ENCODE measurements at regions not wholly inside any gene's neighbourhood (a gene's known extent, or its start where the extent isn't known, plus 50 kb on each side); places are given as distances from the start of the nearest gene placed in this dataset.
A peak's percentile ranks its signal among the peaks of the same experiment; 100 is the strongest.

GRCh38 chr4:89416960-89417359 is 109.4 kb upstream of the GPRIN3 start:
- no peak for DNase-seq

DNA sequence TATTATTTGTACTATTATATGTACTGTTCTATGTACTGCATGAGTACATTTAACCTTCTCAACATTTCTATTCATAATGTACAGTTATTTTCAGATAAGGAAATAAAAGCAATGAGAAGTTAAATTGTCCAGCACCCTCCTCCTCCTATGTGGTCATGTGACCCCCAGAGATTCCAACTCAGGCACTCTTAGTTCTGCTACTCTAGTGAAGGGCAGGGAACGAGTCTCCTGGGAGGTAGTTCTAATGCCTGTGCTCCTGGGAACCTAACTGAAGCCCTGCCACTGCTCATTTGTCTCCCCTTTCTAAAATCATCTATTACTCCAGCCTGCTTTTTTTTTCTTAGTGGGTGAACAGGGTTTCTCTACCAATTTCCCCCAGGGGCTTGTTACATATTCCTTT is 105.9 kb upstream of the GPRIN3 start:
- no peak for DNase-seq

- DNase-seq = no peak
These were observed 104.1 kb upstream of the GPRIN3 start for GRCh38 chr4:89411539-89412309.

DNA sequence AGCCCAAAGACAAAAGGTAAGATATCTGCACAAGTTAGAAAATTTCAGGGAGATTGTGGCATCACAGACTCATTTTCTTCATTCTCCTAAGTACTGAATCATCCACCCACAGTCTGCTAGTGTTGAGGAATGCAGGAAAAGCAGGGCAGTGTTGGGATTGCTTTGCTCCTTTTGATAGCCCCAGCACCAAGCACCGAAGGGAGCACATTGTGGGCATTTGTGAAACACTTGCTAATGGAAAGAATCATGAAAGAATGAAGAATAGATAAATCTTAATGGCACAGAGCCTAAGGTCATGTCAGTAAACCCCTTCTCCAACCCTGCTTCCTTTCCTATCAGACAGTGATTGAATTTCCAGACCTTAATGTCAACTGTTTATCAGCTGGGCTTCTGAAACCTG is 103.1 kb upstream of the GPRIN3 start:
- DNase-seq = no peak

GRCh38 chr4:89404530-89404929 is 96.9 kb upstream of the GPRIN3 start:
- DNase-seq = no peak

DNA sequence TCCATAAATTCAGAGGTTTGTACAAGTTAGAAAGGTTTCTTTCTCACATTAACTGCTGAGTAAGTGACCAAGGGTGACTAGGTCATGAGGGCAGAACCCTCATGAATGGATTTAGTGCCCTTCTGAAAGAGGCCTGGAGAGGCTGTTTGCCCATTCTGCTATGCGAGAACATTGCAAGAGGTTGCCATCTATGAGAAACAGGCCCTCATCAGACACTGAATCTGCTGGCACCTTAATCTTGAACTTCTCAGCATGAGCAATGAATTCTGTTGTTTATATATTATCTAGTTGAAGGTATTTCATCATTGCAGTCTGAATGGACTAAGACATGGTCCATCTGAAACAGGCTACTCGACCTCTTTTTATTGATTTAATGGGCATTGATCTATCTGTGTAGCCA is 96.2 kb upstream of the GPRIN3 start:
- DNase-seq = no peak

- no peak for DNase-seq
These were observed 92.9 kb upstream of the GPRIN3 start for GRCh38 chr4:89400287-89401035.

DNA sequence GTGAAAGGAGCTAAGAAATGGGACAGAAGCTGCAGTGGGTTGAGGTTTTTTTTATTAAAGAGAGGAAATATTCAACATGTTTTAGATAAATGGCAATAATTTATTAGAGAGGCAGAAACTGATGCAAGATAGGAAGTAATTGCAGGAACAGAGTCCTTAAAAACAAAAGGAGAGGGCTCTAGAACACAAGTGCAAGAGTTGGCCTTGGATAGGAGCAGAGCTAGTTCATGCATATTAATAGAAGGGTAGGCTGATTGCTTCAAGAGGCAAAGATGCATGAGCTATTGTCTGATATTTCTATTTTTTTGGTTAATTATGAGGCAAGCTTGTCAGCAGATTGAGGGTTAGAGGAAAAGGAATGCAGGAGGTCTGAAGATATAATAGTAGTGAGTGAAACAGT is 91.0 kb upstream of the GPRIN3 start:
- DNase-seq = no peak

DNA sequence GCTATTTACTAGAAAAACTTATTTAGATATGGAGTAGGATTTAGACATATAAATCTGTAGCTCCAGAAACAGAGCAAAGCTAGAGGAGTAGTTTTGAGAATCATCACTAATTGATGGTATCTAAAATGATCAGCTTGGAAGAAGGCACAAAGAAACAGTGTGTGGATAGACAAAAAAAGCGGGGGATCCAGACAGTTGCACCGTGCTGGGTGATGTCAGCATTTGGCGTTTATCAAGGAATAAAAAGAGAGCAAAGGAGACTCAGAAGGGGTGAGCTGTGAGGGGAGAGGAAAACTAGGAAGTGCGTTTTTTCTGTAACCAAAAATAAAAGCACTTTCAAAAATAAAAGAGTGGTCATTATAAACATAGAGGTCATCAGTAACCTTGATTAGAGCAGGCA is 90.5 kb upstream of the GPRIN3 start:
- no peak for DNase-seq

GRCh38 chr4:89397441-89397840 is 89.8 kb upstream of the GPRIN3 start:
- DNase-seq = no peak

DNA sequence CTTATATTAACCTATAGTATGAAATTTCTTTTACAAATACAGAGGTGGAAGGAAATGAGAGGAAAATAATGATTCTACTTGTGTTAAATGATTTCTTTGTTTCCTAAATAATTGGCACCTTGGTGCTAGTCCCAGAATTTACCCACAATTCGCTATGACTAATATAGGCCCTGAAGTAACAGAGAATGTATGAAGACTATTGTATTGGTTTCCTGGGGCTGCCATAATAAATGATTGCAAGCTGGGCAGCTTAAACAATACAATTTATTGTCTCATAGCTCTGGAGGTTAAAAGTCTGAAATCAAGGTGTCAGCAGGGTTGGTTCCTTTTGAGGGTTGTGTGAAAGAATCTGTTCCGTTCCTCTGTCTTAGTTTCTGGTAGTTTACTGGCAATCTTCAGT is 74.8 kb upstream of the GPRIN3 start:
- no peak for DNase-seq

- DNase-seq = no peak
These were observed 73.4 kb upstream of the GPRIN3 start for GRCh38 chr4:89380980-89381379.

DNA sequence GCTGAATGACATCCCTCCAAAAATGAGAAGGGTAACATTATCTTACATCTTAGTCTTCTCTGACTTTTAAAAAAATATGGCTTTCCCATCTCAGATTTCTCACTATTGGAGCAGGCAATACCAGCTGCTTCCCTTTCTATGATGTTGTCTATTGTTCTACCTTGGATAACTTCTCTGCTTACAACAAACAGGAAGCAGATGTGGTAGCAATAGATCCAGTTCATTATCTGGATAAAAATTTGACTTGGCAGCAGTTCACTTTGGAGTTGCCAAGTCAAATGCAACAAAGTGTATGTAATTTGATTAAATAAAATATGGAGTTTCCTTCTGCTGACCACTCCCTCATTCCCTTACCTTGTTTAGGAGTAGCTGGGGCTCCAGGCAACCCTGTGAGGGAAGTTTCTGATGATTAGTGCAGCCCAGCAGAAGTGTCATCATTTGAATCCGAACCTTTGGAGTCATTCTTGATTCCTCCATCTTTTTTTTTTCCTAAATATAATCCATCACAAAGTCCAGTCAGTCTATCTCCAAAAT is 72.0 kb upstream of the GPRIN3 start:
- peak; percentile 91 for DNase-seq

GRCh38 chr4:89373394-89373793 is 65.8 kb upstream of the GPRIN3 start:
- no peak for DNase-seq

- DNase-seq = no peak
These were observed 64.0 kb upstream of the GPRIN3 start for GRCh38 chr4:89371614-89372013.

- DNase-seq = no peak
These were observed 62.0 kb upstream of the GPRIN3 start for GRCh38 chr4:89369581-89369980.

DNA sequence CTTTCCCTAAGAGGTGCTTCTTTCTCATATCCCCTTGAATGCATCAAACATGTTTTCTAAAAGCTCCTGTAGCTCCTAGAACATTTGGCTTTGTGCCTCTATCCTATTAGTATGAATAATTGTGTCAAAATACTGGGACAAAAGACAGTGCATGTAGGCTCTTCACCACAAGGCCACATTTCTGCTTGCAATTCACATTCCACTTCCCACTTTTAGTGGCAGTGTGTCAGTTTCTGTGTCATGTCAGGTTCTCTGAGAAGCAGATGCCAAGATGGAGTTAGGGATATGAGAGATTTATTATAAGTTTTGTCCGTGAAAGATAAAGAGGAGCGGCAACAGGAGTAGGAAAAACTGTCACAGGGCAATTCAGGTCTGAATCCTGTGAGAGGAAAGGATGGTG is 61.3 kb upstream of the GPRIN3 start:
- DNase-seq = no peak

DNA sequence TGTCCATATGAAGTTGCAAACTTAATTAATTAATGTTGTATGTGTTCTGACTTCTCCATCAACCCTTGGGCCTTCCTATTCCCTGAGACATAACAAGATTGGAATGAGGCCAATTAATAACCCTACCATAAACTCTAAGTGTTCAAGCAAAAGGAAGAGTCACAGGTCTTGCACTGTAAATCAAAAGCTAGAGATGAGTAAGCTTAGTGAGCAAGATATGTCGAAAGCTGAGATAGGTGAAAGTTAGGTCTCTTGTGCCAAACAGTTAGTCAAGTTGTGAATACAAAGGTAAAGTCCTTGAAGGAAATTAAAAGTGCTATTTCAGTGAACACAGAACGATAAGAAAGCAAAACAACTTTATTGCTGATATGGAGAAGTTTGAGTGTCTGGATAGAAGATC is 58.2 kb upstream of the GPRIN3 start:
- no peak for DNase-seq

- no peak for DNase-seq
These were observed 57.8 kb upstream of the GPRIN3 start for GRCh38 chr4:89365375-89365774.

- DNase-seq = no peak
These were observed 56.9 kb upstream of the GPRIN3 start for GRCh38 chr4:89364541-89364940.

DNA sequence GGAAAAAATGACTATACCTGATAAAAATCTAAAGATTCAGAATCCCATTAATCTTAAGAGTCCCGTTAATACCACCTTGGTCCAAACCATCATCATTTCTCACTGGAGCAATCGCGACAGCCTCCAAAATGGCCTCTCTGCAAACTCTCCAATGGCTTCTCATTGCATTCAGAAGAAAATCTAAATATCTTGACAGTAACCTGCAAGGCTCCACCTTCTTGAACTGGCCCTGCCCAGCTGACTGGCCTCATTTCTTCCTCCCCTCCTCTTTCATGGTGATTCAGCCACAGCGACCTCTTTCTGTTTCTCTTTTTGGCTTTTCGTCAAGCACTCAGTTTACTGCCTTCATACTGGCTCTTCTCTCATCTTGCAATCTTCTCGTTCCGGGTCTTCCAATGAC is 56.2 kb upstream of the GPRIN3 start:
- no peak for DNase-seq

- no peak for DNase-seq
These were observed 51.5 kb upstream of the GPRIN3 start for GRCh38 chr4:89358935-89359638.

DNA sequence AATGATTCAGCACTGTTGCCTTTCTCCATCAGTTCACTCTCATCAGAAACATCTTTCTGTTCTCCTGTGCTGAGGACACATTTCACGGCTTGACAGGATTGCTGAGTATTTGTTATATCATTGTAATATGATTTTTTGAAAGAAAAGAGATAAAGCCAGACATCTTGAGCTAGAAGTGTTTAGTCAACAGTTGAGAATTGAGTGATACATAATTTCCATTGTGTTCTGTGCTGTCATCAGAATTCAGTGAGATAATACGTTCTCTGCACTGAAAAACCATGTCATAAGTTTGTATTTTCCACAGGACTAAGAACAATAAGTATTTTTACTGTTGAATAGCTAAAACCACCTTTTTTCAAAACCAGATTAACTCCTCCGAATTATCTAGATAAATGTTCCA is 50.2 kb upstream of the GPRIN3 start:
- DNase-seq = no peak
